GM23248 (cell line): ENCODE measurements at regions not wholly inside any gene's neighbourhood (a gene's known extent, or its start where the extent isn't known, plus 50 kb on each side); places are given as distances from the start of the nearest gene placed in this dataset.

Experiments used
- EZH2 ChIP-seq: fragments of 200-600 bp; sonication (generic); IDR thresholded peaks from 2 replicates; pipeline ENCODE4 v1.6.1; 2018; ENCODE audit warnings: antibody characterized with exemption, mild to moderate bottlenecking; ENCODE audit not compliant: insufficient read depth, poor library complexity, severe bottlenecking
- EZH2phosphoT487 ChIP-seq: fragments of 200-600 bp; sonication (generic); IDR thresholded peaks from 2 replicates; pipeline ENCODE4 v1.6.1; 2018; ENCODE audit warnings: antibody characterized with exemption, moderate library complexity, mild to moderate bottlenecking, low read depth; ENCODE audit not compliant: insufficient read depth

- TF ChIP-seq EZH2 (no peak), EZH2phosphoT487 (no peak)
Observed at GRCh38 chr1:103326595-103326994, 198.9 kb upstream of the RNPC3 start.
